ENCODE measurements at regions not wholly inside any gene's neighbourhood (a gene's known extent, or its start where the extent isn't known, plus 50 kb on each side); places are given as distances from the start of the nearest gene placed in this dataset.

- H3K36me3 ChIP-seq (ENCODE audit: control insufficient read depth, insufficient read depth, low read length) = no peaks in the 10 kb centered on the region
- no peak for TF ChIP-seq CTCF (IDR thresholded peaks at IDR 0.05; ENCODE audit: insufficient read depth, low read length, severe bottlenecking)
- no peak for DNase-seq (ENCODE audit: low read depth)
- peaks cover 2% of the 10 kb centered on the region for H3K27me3 ChIP-seq (ENCODE audit: control insufficient read depth, insufficient read depth, low read length)
- FAIRE-seq = peak; percentile 88
- no peak overlapping the region for H3K4me3 ChIP-seq (ENCODE audit: low read depth, low read length)
Measured at GRCh38 chr1:38563942-38564735, 295.4 kb downstream of the RRAGC start.

- FAIRE-seq (no peak), DNase-seq (ENCODE audit: low read depth) (no peak)
- peaks cover 2% of the 10 kb centered on the region for H3K27me3 ChIP-seq (ENCODE audit: control insufficient read depth, insufficient read depth, low read length)
- no peaks in the 10 kb centered on the region for H3K36me3 ChIP-seq (ENCODE audit: control insufficient read depth, insufficient read depth, low read length)
- TF ChIP-seq CTCF (IDR thresholded peaks at IDR 0.05; ENCODE audit: insufficient read depth, low read length, severe bottlenecking) = no peak
- H3K4me3 ChIP-seq (ENCODE audit: low read depth, low read length) = no peak overlapping the region
Measured at GRCh38 chr1:38561725-38562124, 297.8 kb downstream of the RRAGC start.

- no peak for TF ChIP-seq CTCF (IDR thresholded peaks at IDR 0.05; ENCODE audit: insufficient read depth, low read length, severe bottlenecking)
- Histone ChIP-seq H3K4me3 (ENCODE audit: low read depth, low read length) (no peak overlapping the region), H3K27me3 (ENCODE audit: control insufficient read depth, insufficient read depth, low read length) (peaks cover 2% of the 10 kb centered on the region), H3K36me3 (ENCODE audit: control insufficient read depth, insufficient read depth, low read length) (no peaks in the 10 kb centered on the region)
- no peak for DNase-seq (ENCODE audit: low read depth)
- FAIRE-seq = no peak
Measured at GRCh38 chr1:38561110-38561509, 298.5 kb downstream of the RRAGC start.

- H3K4me3 ChIP-seq (ENCODE audit: low read depth, low read length) = no peak overlapping the region
- no peak for TF ChIP-seq CTCF (IDR thresholded peaks at IDR 0.05; ENCODE audit: insufficient read depth, low read length, severe bottlenecking)
- no peak for DNase-seq (ENCODE audit: low read depth)
- H3K27me3 ChIP-seq (ENCODE audit: control insufficient read depth, insufficient read depth, low read length) = peaks cover 2% of the 10 kb centered on the region
- H3K36me3 ChIP-seq (ENCODE audit: control insufficient read depth, insufficient read depth, low read length) = no peaks in the 10 kb centered on the region
- FAIRE-seq = no peak
Measured at GRCh38 chr1:38560457-38560856, 299.1 kb downstream of the RRAGC start.

- Histone ChIP-seq H3K27me3 (ENCODE audit: control insufficient read depth, insufficient read depth, low read length) (peaks cover 2% of the 10 kb centered on the region), H3K36me3 (ENCODE audit: control insufficient read depth, insufficient read depth, low read length) (no peaks in the 10 kb centered on the region), H3K4me3 (ENCODE audit: low read depth, low read length) (no peak overlapping the region)
- DNase-seq (ENCODE audit: low read depth) (peak; percentile 44), FAIRE-seq (no peak)
- TF ChIP-seq CTCF (IDR thresholded peaks at IDR 0.05; ENCODE audit: insufficient read depth, low read length, severe bottlenecking) = no peak
Measured at GRCh38 chr1:38559446-38560165, 300.0 kb downstream of the RRAGC start.
